Hepatocyte (in vitro differentiated cells): ENCODE measurements at regions not wholly inside any gene's neighbourhood (a gene's known extent, or its start where the extent isn't known, plus 50 kb on each side); places are given as distances from the start of the nearest gene placed in this dataset.

Experiments used
- CTCF ChIP-seq: fragments of 200-600 bp; sonication (generic); IDR thresholded peaks from 2 replicates; pipeline ENCODE4 v1.5.1; 2016; ENCODE audit warnings: antibody characterized with exemption, mild to moderate bottlenecking; ENCODE audit not compliant: poor library complexity
- EZH2phosphoT487 ChIP-seq: fragments of 200-600 bp; sonication (generic); IDR thresholded peaks from one replicate; pipeline ENCODE4 v1.6.1; 2018; ENCODE audit warnings: antibody characterized with exemption, mild to moderate bottlenecking, low read depth, moderate library complexity; ENCODE audit not compliant: unreplicated experiment, severe bottlenecking

GRCh38 chr10:53123311-53123710, 350.7 kb upstream of the MBL2 start:
- TF ChIP-seq CTCF (no peak), EZH2phosphoT487 (no peak)
